CD4-positive, alpha-beta T cell treated with Interleukin-1 beta for 1 hour (primary cell): ENCODE measurements at regions not wholly inside any gene's neighbourhood (a gene's known extent, or its start where the extent isn't known, plus 50 kb on each side); places are given as distances from the start of the nearest gene placed in this dataset.

Experiments used
- DNase-seq, 2 donors: peaks; one replicate each; pipeline ENCODE4 v3.0.0-alpha.2; 2020 to 2022

- no peak for DNase-seq
These were observed 220.0 kb upstream of the UMPS start for GRCh38 chr3:124510290-124510689.

GRCh38 chr3:124512881-124513609 lies 217.2 kb upstream of the UMPS start:
- no peak for DNase-seq

DNA sequence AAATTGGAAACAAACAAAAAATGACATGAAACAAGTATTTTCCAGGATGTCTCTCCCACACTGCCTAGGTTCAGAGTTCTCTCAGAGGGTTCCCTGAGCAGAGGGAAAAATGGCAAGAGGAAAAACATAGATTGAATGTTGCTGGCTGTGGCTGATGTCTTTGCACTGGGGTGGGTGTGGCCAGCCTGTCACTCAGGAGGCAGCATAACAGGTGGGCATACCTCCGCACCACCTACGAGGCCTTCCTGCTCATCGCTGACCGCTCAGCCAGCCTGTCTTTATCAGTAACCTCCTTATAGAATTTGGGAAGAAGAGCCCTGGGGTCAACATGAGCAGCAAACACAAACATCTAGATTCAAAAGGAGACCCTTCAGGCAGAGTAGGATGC lies 216.6 kb upstream of the UMPS start:
- no peak for DNase-seq

GRCh38 chr3:124514683-124515082 lies 215.6 kb upstream of the UMPS start:
- DNase-seq, result no peak

- no peak for DNase-seq
These were observed 213.9 kb upstream of the UMPS start for GRCh38 chr3:124516333-124516732.

- DNase-seq, result no peak
These were observed 212.9 kb upstream of the UMPS start for GRCh38 chr3:124517306-124517705.

GRCh38 chr3:124518350-124518749 lies 211.9 kb upstream of the UMPS start:
- no peak for DNase-seq

GRCh38 chr3:124519591-124520194 lies 210.6 kb upstream of the UMPS start:
- no peak for DNase-seq

GRCh38 chr3:124520970-124521369 lies 209.3 kb upstream of the UMPS start:
- DNase-seq, result no peak

- no peak for DNase-seq
These were observed 208.1 kb upstream of the UMPS start for GRCh38 chr3:124522082-124522625.

DNA sequence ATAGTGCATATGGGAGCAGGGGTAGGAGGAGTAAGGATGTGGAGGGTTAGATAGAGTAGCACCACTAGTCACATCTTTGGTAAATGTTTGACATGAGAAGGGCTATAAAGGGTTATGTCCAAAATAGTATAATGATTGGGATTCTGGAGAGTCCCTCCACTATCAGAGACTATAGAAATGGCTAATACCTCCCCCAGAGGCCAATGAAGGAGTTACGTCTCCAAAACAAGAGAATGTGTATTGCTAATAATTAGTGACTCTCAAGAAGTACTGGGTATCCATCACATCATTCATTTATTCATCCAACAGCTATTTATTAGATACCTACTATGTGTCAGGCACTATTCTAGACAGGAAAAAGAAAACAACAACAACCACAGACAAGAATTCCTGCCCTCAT lies 203.7 kb upstream of the UMPS start:
- no peak for DNase-seq

DNA sequence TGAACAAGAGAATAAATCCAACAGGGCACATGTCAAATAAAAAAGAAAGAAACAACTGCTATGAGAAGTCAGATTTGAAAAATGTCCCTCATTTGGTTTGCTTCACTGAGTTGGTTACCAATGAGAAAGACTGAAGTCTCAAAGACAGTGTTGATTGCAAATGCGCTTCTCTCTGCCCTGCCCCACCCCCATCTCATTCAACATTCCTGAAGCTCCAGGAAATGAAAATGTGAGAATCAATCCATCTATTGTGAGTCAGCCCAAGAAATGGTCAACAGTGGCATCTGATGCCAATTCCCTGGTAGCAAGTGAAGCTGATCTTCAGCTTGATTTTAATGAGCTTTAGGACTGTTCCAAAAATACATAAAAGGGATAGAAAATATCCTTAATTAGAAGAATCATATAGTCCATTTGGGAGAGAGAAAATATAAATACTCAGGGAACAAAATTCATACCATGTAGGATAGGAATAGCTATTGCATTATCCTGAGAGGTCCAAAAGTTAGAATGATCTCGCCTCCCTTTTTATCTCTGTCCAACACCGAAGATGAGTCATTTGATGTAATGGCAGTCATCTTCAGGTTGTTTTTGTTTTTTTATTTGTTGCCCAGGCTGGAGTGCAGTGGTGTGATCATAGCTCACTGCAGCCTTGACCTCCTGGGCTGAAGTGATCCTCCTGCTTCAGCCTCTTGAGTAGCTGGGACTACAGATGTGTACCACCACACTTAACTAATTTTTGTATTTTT lies 200.3 kb upstream of the UMPS start:
- DNase-seq, result no peak

- DNase-seq, result no peak
These were observed 199.3 kb upstream of the UMPS start for GRCh38 chr3:124530916-124531315.

DNA sequence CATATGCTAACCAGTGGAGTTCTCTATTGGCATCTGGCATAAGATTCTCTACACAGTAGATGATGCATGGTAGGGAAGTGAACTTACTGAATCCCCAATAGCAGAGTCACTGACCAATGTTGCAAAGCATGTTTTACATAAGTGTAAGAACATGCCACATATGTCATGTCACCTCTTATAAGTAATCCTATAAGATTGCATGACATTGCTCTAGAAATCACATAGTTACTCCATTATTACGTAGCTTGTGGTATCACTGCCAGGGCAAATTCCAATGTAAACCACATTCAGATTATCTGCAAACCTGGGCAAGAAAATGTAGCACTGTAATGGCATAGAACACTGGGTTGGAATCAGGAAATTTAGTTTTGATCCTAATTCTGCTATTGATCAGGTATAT lies 198.2 kb upstream of the UMPS start:
- no peak for DNase-seq

GRCh38 chr3:124535306-124535705 lies 194.9 kb upstream of the UMPS start:
- no peak for DNase-seq

GRCh38 chr3:124540550-124541211 lies 189.6 kb upstream of the UMPS start:
- no peak for DNase-seq

GRCh38 chr3:124542214-124542869 lies 187.9 kb upstream of the UMPS start:
- no peak for DNase-seq

DNA sequence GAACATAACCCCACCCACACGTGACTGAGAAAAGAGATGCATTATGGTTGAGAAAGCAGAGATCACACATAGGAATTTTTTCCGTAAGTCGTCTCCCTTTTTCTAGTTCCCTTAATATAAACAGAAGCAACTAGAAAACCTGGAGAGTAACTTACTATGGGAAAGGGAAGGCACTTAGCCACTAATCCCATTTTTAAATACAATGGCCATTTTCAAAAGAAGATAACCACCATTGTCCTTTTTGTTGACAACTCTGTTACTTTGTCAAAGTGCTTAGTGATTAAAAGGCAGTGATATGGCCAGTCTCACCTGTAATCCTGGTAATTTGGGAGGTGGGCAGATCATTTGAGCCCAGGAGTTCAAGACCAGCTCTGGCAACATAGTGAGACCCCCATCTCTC lies 184.4 kb upstream of the UMPS start:
- DNase-seq, result no peak

DNA sequence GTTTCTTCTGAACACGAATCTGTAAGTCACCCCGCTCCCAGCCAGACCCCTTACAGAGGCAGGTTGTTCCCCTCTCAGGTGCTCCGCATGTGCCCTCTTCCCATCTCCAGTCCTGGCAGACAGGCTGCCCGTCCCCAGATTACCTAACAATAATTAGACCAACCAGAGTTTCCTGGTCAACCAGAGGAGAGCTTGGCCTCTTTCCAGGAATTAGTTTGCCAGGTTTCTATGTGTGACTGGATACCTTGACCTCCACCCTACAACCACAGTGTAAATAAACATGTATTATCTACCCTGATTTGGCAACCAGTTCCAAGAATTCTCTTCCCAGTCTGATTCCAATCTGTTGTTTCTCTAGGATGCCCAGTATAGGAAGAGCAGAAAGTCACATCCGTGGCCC lies 178.0 kb upstream of the UMPS start:
- DNase-seq, result no peak

DNA sequence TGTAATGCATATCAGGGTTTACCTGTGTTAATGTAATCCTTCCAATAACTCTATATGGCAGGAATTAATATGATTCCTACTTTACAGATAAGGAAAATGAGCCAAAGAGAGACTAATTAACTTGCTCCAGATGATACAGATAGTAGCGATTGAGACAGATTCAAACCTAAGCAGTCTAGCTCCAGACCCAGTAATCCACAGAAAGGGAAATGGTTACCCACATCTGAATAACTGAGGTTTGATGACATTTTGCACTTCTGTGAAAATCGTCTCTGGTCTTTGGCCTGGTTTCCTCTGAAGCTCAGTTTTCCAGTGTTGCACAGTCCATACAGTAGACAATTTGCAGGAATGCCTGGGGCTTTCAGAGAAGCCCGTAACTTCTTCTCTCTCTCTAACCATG lies 177.1 kb upstream of the UMPS start:
- DNase-seq, result no peak

- DNase-seq, result no peak
These were observed 173.6 kb upstream of the UMPS start for GRCh38 chr3:124556636-124557035.

DNA sequence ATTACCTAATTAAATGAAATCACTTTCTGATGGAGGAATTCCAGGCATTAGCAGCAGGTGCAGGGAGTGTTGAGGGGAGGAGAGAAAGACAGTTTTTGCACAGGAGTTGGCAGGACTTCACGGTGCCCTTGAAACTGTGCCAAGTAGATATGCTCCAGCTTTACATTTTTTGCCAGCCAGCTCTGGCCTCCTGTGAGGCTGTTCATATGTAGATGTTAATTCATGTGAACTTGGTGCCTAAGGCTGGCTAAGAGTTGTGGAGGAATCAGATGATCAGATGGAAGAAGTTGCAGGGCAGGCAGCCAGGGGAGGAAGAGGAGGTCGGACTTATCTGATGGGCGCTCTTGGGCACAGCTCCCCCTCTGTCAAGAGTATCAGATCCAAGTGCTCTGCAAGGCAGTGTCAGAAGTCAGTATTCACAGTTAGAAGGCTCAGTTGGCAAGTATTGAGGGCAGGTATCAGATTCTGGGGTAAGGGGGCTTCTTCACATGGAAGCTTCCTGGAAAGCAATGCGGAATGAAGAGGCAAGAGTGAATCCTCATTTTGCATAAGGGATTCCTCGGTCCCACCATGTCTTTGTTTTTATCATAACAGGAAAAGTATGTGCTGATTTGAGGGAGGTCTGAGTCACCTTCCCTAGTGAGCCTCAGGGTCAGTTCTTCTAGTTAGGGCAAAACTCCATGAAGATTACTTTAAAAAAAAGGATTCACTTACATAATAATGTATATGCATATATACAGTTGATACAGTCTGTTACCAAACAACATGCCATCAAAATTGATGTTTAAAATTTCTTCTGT lies 172.6 kb upstream of the UMPS start:
- DNase-seq, result no peak
